DND-41 (cell line): ENCODE measurements at regions not wholly inside any gene's neighbourhood (a gene's known extent, or its start where the extent isn't known, plus 50 kb on each side); places are given as distances from the start of the nearest gene placed in this dataset.

ENCODE experiments used
- EZH2 ChIP-seq: IDR thresholded peaks from 3 replicates; pipeline ENCODE4 v1.6.1; 2012; ENCODE audit warnings: borderline replicate concordance, low read depth, mild to moderate bottlenecking, moderate library complexity, low read length, inconsistent platforms; ENCODE audit not compliant: severe bottlenecking
- TF ChIP-seq, protein P1 (sequence below): IDR thresholded peaks from 2 replicates; pipeline ENCODE4 v1.5.1; 2012; ENCODE audit warnings: borderline replicate concordance, low read length, moderate library complexity, mild to moderate bottlenecking; ENCODE audit not compliant: poor library complexity, severe bottlenecking; ENCODE audit errors: extremely low read depth

DNA sequence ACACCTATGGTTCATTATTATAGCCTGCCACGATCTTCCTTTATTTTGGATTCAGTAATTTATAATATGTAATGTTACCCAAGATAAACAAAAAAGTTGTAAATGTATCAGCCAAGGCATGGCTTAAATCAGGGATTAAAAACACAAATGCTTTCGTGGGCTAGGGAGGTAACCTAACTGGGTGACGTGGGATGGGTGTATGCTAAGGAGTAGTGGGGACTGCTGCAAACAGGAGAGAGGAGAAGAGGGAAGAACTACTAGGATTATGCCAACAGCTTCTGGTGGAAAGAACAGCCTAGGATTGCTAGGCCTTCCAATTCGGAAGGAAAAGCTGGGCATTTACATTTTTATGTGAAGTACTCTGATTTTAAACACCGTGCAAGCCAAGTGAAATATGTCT, 244.8 kb upstream of the POU3F2 start:
- TF ChIP-seq, protein P1, sequence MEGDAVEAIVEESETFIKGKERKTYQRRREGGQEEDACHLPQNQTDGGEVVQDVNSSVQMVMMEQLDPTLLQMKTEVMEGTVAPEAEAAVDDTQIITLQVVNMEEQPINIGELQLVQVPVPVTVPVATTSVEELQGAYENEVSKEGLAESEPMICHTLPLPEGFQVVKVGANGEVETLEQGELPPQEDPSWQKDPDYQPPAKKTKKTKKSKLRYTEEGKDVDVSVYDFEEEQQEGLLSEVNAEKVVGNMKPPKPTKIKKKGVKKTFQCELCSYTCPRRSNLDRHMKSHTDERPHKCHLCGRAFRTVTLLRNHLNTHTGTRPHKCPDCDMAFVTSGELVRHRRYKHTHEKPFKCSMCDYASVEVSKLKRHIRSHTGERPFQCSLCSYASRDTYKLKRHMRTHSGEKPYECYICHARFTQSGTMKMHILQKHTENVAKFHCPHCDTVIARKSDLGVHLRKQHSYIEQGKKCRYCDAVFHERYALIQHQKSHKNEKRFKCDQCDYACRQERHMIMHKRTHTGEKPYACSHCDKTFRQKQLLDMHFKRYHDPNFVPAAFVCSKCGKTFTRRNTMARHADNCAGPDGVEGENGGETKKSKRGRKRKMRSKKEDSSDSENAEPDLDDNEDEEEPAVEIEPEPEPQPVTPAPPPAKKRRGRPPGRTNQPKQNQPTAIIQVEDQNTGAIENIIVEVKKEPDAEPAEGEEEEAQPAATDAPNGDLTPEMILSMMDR, result no peak
- no peak for TF ChIP-seq EZH2
